ENCODE measurements at regions not wholly inside any gene's neighbourhood (a gene's known extent, or its start where the extent isn't known, plus 50 kb on each side); places are given as distances from the start of the nearest gene placed in this dataset.

- TF ChIP-seq POLR2AphosphoS5 (IDR thresholded peaks at IDR 0.05; ENCODE audit: low read depth, low read length) (no peak), POLR2A (IDR thresholded peaks at IDR 0.05; ENCODE audit: low read depth, low read length) (no peak)
Observed at GRCh38 chr21:16775076-16775475, 737.8 kb upstream of the CXADR start.
